ENCODE measurements at regions not wholly inside any gene's neighbourhood (a gene's known extent, or its start where the extent isn't known, plus 50 kb on each side); places are given as distances from the start of the nearest gene placed in this dataset.

- Histone ChIP-seq H3K4me3 (ENCODE audit: low read depth, low read length, poor library complexity, severe bottlenecking) (no peak overlapping the region), H3K9me2 (ENCODE audit: insufficient read depth, low read length) (no peaks in the 10 kb centered on the region), H3K79me2 (ENCODE audit: insufficient read depth, low read depth, low read length) (no peaks in the 10 kb centered on the region), H3K27ac (ENCODE audit: low read depth, low read length, poor library complexity, severe bottlenecking) (no peak overlapping the region), H4K20me1 (ENCODE audit: insufficient read depth, low read length) (no peaks in the 10 kb centered on the region), H3K4me2 (ENCODE audit: low read length) (no peak overlapping the region), H3K4me1 (ENCODE audit: insufficient read depth, low read length, poor library complexity, severe bottlenecking) (no peaks in the 10 kb centered on the region), H3K36me3 (ENCODE audit: insufficient read depth, low read length) (no peaks in the 10 kb centered on the region), H3K9me3 (ENCODE audit: low read length) (no peaks in the 10 kb centered on the region), H2AFZ (ENCODE audit: low read length) (no peak overlapping the region)
- ChIA-PET POLR2A (no interaction called here), CTCF (ENCODE audit: unreplicated experiment) (no interaction called here)
- BruUV-seq (replicated peaks), result no TSS peak
- DNase-seq (ENCODE audit: low spot score), result no peak
- TF ChIP-seq EZH2phosphoT487 (IDR thresholded peaks at IDR 0.05; ENCODE audit: borderline replicate concordance, low read depth, low read length) (no peak), CTCF (conservative IDR thresholded peaks at IDR 0.05; ENCODE audit: low read length) (no peak)
- intact Hi-C loops (cut with micrococcal nuclease; ENCODE audit: unreplicated experiment), result no loop called here
Observed at GRCh38 chrX:118177708-118178107, 61.1 kb upstream of the KLHL13 start.

GRCh38 chrX:118178450-118178849 lies 61.8 kb upstream of the KLHL13 start:
- Histone ChIP-seq H3K4me3 (ENCODE audit: low read depth, low read length, poor library complexity, severe bottlenecking) (no peak overlapping the region), H3K27ac (ENCODE audit: low read depth, low read length, poor library complexity, severe bottlenecking) (no peak overlapping the region), H3K9me2 (ENCODE audit: insufficient read depth, low read length) (no peaks in the 10 kb centered on the region), H3K9me3 (ENCODE audit: low read length) (no peaks in the 10 kb centered on the region), H3K79me2 (ENCODE audit: insufficient read depth, low read depth, low read length) (no peaks in the 10 kb centered on the region), H4K20me1 (ENCODE audit: insufficient read depth, low read length) (no peaks in the 10 kb centered on the region), H3K36me3 (ENCODE audit: insufficient read depth, low read length) (no peaks in the 10 kb centered on the region), H3K4me2 (ENCODE audit: low read length) (no peak overlapping the region), H3K4me1 (ENCODE audit: insufficient read depth, low read length, poor library complexity, severe bottlenecking) (no peaks in the 10 kb centered on the region), H2AFZ (ENCODE audit: low read length) (no peak overlapping the region)
- CTCF ChIA-PET (ENCODE audit: unreplicated experiment), result no interaction called here
- DNase-seq (ENCODE audit: low spot score), result no peak
- no TSS peak for BruUV-seq (replicated peaks)
- POLR2A ChIA-PET, result no interaction called here
- intact Hi-C loops (cut with micrococcal nuclease; ENCODE audit: unreplicated experiment), result no loop called here
- no peak for TF ChIP-seq CTCF (conservative IDR thresholded peaks at IDR 0.05; ENCODE audit: low read length)
- no peak for TF ChIP-seq EZH2phosphoT487 (IDR thresholded peaks at IDR 0.05; ENCODE audit: borderline replicate concordance, low read depth, low read length)

- BruUV-seq (replicated peaks), result no TSS peak
- intact Hi-C loops (cut with micrococcal nuclease; ENCODE audit: unreplicated experiment), result no loop called here
- no peak for TF ChIP-seq EZH2phosphoT487 (IDR thresholded peaks at IDR 0.05; ENCODE audit: borderline replicate concordance, low read depth, low read length)
- no peak for DNase-seq (ENCODE audit: low spot score)
- Histone ChIP-seq H3K4me1 (ENCODE audit: insufficient read depth, low read length, poor library complexity, severe bottlenecking) (no peaks in the 10 kb centered on the region), H3K4me3 (ENCODE audit: low read depth, low read length, poor library complexity, severe bottlenecking) (no peak overlapping the region), H3K4me2 (ENCODE audit: low read length) (no peak overlapping the region), H3K9me2 (ENCODE audit: insufficient read depth, low read length) (no peaks in the 10 kb centered on the region), H3K36me3 (ENCODE audit: insufficient read depth, low read length) (no peaks in the 10 kb centered on the region), H3K9me3 (ENCODE audit: low read length) (no peaks in the 10 kb centered on the region), H3K27ac (ENCODE audit: low read depth, low read length, poor library complexity, severe bottlenecking) (no peak overlapping the region), H3K79me2 (ENCODE audit: insufficient read depth, low read depth, low read length) (no peaks in the 10 kb centered on the region), H2AFZ (ENCODE audit: low read length) (no peak overlapping the region), H4K20me1 (ENCODE audit: insufficient read depth, low read length) (no peaks in the 10 kb centered on the region)
- POLR2A ChIA-PET, result no interaction called here
- CTCF ChIA-PET (ENCODE audit: unreplicated experiment), result no interaction called here
Observed at GRCh38 chrX:118179161-118179560, 62.6 kb upstream of the KLHL13 start.

All from OCI-LY7 (cell line).